ENCODE measurements at regions not wholly inside any gene's neighbourhood (a gene's known extent, or its start where the extent isn't known, plus 50 kb on each side); places are given as distances from the start of the nearest gene placed in this dataset.

GRCh38 chr3:181318321-181318720, 328.8 kb upstream of the DNAJC19 start:
- no peak for TF ChIP-seq OVOL3 (tag by site-specific recombination; IDR thresholded peaks at IDR 0.05)
- TF ChIP-seq YY2 (tag by site-specific recombination; IDR thresholded peaks at IDR 0.05), result no peak
- peak; percentile 99 for TF ChIP-seq ZSCAN4 (tag by site-specific recombination; IDR thresholded peaks at IDR 0.05)
- ChIA-PET CTCF (no interaction called here), POLR2A (no interaction called here)
- Histone ChIP-seq H3K36me3 (ENCODE audit: control insufficient read depth in 2 of 2, insufficient read depth in 1 of 2, low read length in 2 of 2) (no peaks in the 10 kb centered on the region), H3K27ac (ENCODE audit: extremely low read depth, low read depth, low read length) (no peak overlapping the region), H3K4me1 (ENCODE audit: control insufficient read depth, insufficient read depth, low read length) (no peaks in the 10 kb centered on the region), H3K9me3 (ENCODE audit: control insufficient read depth, insufficient read depth, low read depth, low read length) (no peaks in the 10 kb centered on the region), H3K4me3 (ENCODE audit: low read depth, low read length) (no peak overlapping the region)

- ChIA-PET POLR2A (no interaction called here), CTCF (no interaction called here)
- Histone ChIP-seq H3K27ac (ENCODE audit: extremely low read depth, low read depth, low read length) (no peak overlapping the region), H3K9me3 (ENCODE audit: control insufficient read depth, insufficient read depth, low read depth, low read length) (no peaks in the 10 kb centered on the region), H3K4me1 (ENCODE audit: control insufficient read depth, insufficient read depth, low read length) (no peaks in the 10 kb centered on the region), H3K4me3 (ENCODE audit: low read depth, low read length) (no peak overlapping the region), H3K36me3 (ENCODE audit: control insufficient read depth in 2 of 2, insufficient read depth in 1 of 2, low read length in 2 of 2) (no peaks in the 10 kb centered on the region)
- TF ChIP-seq RBAK (tag by site-specific recombination; IDR thresholded peaks at IDR 0.05) (no peak), ZNF76 (tag by site-specific recombination; IDR thresholded peaks at IDR 0.05; ENCODE audit: borderline replicate concordance, low read depth) (no peak), HIC1 (tag by site-specific recombination; IDR thresholded peaks at IDR 0.05) (no peak), ZNF623 (tag by site-specific recombination; IDR thresholded peaks at IDR 0.05) (no peak), MYNN (tag by site-specific recombination; IDR thresholded peaks at IDR 0.05; ENCODE audit: borderline replicate concordance) (no peak), SP2 (tag by site-specific recombination; IDR thresholded peaks at IDR 0.05) (no peak)
These were observed 328.0 kb upstream of the DNAJC19 start for GRCh38 chr3:181317508-181317907.

- no peak overlapping the region for H3K27ac ChIP-seq (ENCODE audit: extremely low read depth, low read depth, low read length)
- H3K4me3 ChIP-seq (ENCODE audit: low read depth, low read length), result no peak overlapping the region
- ChIA-PET CTCF (interaction anchor here (0.5 kb wide), 1 partner anchor 49 kb away, joined by 3 read pairs; no protein-coding TSS in a partner anchor), POLR2A (no interaction called here)
- H3K9me3 ChIP-seq (ENCODE audit: control insufficient read depth, insufficient read depth, low read depth, low read length), result no peaks in the 10 kb centered on the region
- peaks cover 1% of the 10 kb centered on the region; the same call in 1 of the 2 replicates for H3K4me1 ChIP-seq (ENCODE audit: control insufficient read depth, insufficient read depth, low read length)
- no peaks in the 10 kb centered on the region for H3K36me3 ChIP-seq (ENCODE audit: control insufficient read depth in 2 of 2, insufficient read depth in 1 of 2, low read length in 2 of 2)
- TF ChIP-seq TCF7L2 (IDR thresholded peaks at IDR 0.05; ENCODE audit: borderline replicate concordance, low read depth, low read length), result peak; percentile 24; the same call in 1 of the 2 replicates
- peak; percentile 92 for TF ChIP-seq REST (tag by site-specific recombination; IDR thresholded peaks at IDR 0.05)
- TF ChIP-seq ZNF221 (tag by site-specific recombination; IDR thresholded peaks at IDR 0.05; ENCODE audit: borderline replicate concordance), result no peak
- TF ChIP-seq ZNF776 (tag by site-specific recombination; IDR thresholded peaks at IDR 0.05; ENCODE audit: borderline replicate concordance), result no peak
- TF ChIP-seq SP2 (tag by site-specific recombination; IDR thresholded peaks at IDR 0.05), result no peak
- TF ChIP-seq ZNF132 (tag by site-specific recombination; IDR thresholded peaks at IDR 0.05; ENCODE audit: borderline replicate concordance), result no peak
These were observed 326.9 kb upstream of the DNAJC19 start for GRCh38 chr3:181316482-181316881.

Measured in HEK293 (cell line).